GM23338 (cell line): ENCODE measurements at regions not wholly inside any gene's neighbourhood (a gene's known extent, or its start where the extent isn't known, plus 50 kb on each side); places are given as distances from the start of the nearest gene placed in this dataset.

Experiments
- CREB1 ChIP-seq: fragments of 250-450 bp; sonication (Bioruptor Pico); IDR thresholded peaks from 2 replicates; pipeline ENCODE4 v1.5.0; 2020; ENCODE audit warnings: low read depth, mild to moderate bottlenecking, moderate library complexity
- EZH2 ChIP-seq: fragments of 200-600 bp; sonication (generic); IDR thresholded peaks from one replicate; pipeline ENCODE4 v1.8.0; 2017; ENCODE audit warnings: antibody characterized with exemption, mild to moderate bottlenecking, low read depth; ENCODE audit not compliant: unreplicated experiment
- EZH2phosphoT487 ChIP-seq: fragments of 200-600 bp; sonication (generic); IDR thresholded peaks from one replicate; pipeline ENCODE4 v1.8.1; 2018; ENCODE audit warnings: antibody characterized with exemption; ENCODE audit not compliant: unreplicated experiment
- JUNB ChIP-seq: IDR thresholded peaks from one replicate; pipeline ENCODE4 v1.6.1; 2016; ENCODE audit warnings: antibody characterized with exemption; ENCODE audit not compliant: unreplicated experiment
- NANOG ChIP-seq: IDR thresholded peaks from 2 replicates; pipeline ENCODE4 v1.6.1; 2016; ENCODE audit warnings: antibody characterized with exemption, borderline replicate concordance
- POLR2AphosphoS5 ChIP-seq: IDR thresholded peaks from 2 replicates; pipeline ENCODE4 v1.6.1; 2016; ENCODE audit warnings: antibody characterized with exemption, low read depth
- STAT1 ChIP-seq: IDR thresholded peaks from one replicate; pipeline ENCODE4 v1.6.1; 2016; ENCODE audit warnings: antibody characterized with exemption; ENCODE audit not compliant: unreplicated experiment
- ZNF114 ChIP-seq: fragments of 250-450 bp; sonication (Bioruptor Pico); IDR thresholded peaks from 2 replicates; pipeline ENCODE4 v1.5.0; 2020; ENCODE audit warnings: mild to moderate bottlenecking, moderate library complexity
- TF ChIP-seq, protein P1 (sequence below), 2 experiments: fragments of 200-600 bp in 1 of 2; sonication (generic) in 1 of 2; conservative IDR thresholded peaks; 2 replicates each; pipeline versions ENCODE4 v1.5.1 to v1.6.1; 2016 to 2017; ENCODE audit warnings: antibody characterized with exemption in 2 of 2, low read depth in 2 of 2, mild to moderate bottlenecking in 2 of 2, moderate library complexity in 1 of 2
- TF ChIP-seq, protein P2 (sequence below): IDR thresholded peaks from one replicate; pipeline ENCODE4 v1.6.1; 2018; ENCODE audit warnings: antibody characterized with exemption; ENCODE audit not compliant: unreplicated experiment
- TF ChIP-seq, protein P3 (sequence below): fragments of 250-450 bp; sonication (Bioruptor Pico); IDR thresholded peaks from 2 replicates; pipeline ENCODE4 v1.5.0; 2020; ENCODE audit warnings: mild to moderate bottlenecking, moderate library complexity

DNA sequence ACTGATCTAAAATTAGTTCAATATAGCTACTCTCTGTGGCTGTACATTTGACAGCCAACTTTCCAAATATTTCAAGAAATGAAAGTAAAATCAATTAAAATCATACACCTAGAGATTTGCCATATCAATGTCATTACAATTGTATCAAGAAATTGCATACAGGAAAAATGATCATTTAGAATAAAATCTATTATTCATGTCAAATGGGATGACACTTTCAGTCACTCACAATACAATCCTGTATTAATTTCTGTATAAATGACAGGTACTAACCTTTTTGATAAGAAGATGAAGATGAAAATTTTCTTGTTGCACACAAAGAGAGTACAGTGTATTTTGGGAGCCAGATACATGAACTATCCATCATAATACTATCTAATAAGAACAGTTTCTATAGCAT is 1588.9 kb upstream of the PRMT6 start:
- TF ChIP-seq, protein P1, sequence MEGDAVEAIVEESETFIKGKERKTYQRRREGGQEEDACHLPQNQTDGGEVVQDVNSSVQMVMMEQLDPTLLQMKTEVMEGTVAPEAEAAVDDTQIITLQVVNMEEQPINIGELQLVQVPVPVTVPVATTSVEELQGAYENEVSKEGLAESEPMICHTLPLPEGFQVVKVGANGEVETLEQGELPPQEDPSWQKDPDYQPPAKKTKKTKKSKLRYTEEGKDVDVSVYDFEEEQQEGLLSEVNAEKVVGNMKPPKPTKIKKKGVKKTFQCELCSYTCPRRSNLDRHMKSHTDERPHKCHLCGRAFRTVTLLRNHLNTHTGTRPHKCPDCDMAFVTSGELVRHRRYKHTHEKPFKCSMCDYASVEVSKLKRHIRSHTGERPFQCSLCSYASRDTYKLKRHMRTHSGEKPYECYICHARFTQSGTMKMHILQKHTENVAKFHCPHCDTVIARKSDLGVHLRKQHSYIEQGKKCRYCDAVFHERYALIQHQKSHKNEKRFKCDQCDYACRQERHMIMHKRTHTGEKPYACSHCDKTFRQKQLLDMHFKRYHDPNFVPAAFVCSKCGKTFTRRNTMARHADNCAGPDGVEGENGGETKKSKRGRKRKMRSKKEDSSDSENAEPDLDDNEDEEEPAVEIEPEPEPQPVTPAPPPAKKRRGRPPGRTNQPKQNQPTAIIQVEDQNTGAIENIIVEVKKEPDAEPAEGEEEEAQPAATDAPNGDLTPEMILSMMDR (conservative IDR thresholded peaks at IDR 0.05; ENCODE audit: low read depth in 2 of 2) = no peak
- TF ChIP-seq JUNB (no peak), POLR2AphosphoS5 (no peak), EZH2 (no peak), EZH2phosphoT487 (no peak), CREB1 (no peak), NANOG (no peak), ZNF114 (CRISPR knock-in tag) (no peak), STAT1 (no peak)
- TF ChIP-seq, protein P2, sequence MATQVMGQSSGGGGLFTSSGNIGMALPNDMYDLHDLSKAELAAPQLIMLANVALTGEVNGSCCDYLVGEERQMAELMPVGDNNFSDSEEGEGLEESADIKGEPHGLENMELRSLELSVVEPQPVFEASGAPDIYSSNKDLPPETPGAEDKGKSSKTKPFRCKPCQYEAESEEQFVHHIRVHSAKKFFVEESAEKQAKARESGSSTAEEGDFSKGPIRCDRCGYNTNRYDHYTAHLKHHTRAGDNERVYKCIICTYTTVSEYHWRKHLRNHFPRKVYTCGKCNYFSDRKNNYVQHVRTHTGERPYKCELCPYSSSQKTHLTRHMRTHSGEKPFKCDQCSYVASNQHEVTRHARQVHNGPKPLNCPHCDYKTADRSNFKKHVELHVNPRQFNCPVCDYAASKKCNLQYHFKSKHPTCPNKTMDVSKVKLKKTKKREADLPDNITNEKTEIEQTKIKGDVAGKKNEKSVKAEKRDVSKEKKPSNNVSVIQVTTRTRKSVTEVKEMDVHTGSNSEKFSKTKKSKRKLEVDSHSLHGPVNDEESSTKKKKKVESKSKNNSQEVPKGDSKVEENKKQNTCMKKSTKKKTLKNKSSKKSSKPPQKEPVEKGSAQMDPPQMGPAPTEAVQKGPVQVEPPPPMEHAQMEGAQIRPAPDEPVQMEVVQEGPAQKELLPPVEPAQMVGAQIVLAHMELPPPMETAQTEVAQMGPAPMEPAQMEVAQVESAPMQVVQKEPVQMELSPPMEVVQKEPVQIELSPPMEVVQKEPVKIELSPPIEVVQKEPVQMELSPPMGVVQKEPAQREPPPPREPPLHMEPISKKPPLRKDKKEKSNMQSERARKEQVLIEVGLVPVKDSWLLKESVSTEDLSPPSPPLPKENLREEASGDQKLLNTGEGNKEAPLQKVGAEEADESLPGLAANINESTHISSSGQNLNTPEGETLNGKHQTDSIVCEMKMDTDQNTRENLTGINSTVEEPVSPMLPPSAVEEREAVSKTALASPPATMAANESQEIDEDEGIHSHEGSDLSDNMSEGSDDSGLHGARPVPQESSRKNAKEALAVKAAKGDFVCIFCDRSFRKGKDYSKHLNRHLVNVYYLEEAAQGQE = no peak
- TF ChIP-seq, protein P3, sequence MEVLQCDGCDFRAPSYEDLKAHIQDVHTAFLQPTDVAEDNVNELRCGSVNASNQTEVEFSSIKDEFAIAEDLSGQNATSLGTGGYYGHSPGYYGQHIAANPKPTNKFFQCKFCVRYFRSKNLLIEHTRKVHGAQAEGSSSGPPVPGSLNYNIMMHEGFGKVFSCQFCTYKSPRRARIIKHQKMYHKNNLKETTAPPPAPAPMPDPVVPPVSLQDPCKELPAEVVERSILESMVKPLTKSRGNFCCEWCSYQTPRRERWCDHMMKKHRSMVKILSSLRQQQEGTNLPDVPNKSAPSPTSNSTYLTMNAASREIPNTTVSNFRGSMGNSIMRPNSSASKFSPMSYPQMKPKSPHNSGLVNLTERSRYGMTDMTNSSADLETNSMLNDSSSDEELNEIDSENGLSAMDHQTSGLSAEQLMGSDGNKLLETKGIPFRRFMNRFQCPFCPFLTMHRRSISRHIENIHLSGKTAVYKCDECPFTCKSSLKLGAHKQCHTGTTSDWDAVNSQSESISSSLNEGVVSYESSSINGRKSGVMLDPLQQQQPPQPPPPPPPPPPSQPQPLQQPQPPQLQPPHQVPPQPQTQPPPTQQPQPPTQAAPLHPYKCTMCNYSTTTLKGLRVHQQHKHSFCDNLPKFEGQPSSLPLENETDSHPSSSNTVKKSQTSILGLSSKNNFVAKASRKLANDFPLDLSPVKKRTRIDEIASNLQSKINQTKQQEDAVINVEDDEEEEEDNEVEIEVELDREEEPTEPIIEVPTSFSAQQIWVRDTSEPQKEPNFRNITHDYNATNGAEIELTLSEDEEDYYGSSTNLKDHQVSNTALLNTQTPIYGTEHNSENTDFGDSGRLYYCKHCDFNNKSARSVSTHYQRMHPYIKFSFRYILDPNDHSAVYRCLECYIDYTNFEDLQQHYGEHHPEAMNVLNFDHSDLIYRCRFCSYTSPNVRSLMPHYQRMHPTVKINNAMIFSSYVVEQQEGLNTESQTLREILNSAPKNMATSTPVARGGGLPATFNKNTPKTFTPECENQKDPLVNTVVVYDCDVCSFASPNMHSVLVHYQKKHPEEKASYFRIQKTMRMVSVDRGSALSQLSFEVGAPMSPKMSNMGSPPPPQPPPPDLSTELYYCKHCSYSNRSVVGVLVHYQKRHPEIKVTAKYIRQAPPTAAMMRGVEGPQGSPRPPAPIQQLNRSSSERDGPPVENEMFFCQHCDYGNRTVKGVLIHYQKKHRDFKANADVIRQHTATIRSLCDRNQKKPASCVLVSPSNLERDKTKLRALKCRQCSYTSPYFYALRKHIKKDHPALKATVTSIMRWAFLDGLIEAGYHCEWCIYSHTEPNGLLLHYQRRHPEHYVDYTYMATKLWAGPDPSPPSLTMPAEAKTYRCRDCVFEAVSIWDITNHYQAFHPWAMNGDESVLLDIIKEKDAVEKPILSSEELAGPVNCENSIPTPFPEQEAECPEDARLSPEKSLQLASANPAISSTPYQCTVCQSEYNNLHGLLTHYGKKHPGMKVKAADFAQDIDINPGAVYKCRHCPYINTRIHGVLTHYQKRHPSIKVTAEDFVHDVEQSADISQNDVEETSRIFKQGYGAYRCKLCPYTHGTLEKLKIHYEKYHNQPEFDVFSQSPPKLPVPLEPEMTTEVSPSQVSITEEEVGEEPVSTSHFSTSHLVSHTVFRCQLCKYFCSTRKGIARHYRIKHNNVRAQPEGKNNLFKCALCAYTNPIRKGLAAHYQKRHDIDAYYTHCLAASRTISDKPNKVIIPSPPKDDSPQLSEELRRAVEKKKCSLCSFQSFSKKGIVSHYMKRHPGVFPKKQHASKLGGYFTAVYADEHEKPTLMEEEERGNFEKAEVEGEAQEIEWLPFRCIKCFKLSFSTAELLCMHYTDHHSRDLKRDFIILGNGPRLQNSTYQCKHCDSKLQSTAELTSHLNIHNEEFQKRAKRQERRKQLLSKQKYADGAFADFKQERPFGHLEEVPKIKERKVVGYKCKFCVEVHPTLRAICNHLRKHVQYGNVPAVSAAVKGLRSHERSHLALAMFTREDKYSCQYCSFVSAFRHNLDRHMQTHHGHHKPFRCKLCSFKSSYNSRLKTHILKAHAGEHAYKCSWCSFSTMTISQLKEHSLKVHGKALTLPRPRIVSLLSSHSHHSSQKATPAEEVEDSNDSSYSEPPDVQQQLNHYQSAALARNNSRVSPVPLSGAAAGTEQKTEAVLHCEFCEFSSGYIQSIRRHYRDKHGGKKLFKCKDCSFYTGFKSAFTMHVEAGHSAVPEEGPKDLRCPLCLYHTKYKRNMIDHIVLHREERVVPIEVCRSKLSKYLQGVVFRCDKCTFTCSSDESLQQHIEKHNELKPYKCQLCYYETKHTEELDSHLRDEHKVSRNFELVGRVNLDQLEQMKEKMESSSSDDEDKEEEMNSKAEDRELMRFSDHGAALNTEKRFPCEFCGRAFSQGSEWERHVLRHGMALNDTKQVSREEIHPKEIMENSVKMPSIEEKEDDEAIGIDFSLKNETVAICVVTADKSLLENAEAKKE (CRISPR knock-in tag) = no peak
